SK-N-MC (cell line): ENCODE measurements at regions not wholly inside any gene's neighbourhood (a gene's known extent, or its start where the extent isn't known, plus 50 kb on each side); places are given as distances from the start of the nearest gene placed in this dataset.

Experiments
- EZH2 ChIP-seq: fragments of 200-600 bp; sonication (generic); IDR thresholded peaks from one replicate; pipeline ENCODE4 v1.6.1; 2017; ENCODE audit warnings: antibody characterized with exemption
- POLR2AphosphoS5 ChIP-seq: IDR thresholded peaks from 2 replicates; pipeline ENCODE4 v1.6.1; 2012; ENCODE audit warnings: mild to moderate bottlenecking, low read depth, low read length, borderline replicate concordance

- TF ChIP-seq POLR2AphosphoS5 (no peak), EZH2 (no peak)
Observed at GRCh38 chr13:30078059-30078458, 227.6 kb upstream of the UBL3 start.
